Fibroblast of lung (primary cell): ENCODE measurements at regions not wholly inside any gene's neighbourhood (a gene's known extent, or its start where the extent isn't known, plus 50 kb on each side); places are given as distances from the start of the nearest gene placed in this dataset.

Source experiments
- CTCF ChIP-seq, 2 donors: IDR thresholded peaks in 1 of 2; conservative IDR thresholded peaks in 1 of 2; 1 replicate in 1 of 2; 2 replicates in 1 of 2; pipeline ENCODE4 v1.5.1; 2011 to 2012; ENCODE audit warnings: low read length in 2 of 2, control low read depth in 1 of 2, inconsistent platforms in 1 of 2, low read depth in 1 of 2, mild to moderate bottlenecking in 1 of 2
- EZH2 ChIP-seq: IDR thresholded peaks from 2 replicates; pipeline ENCODE4 v1.5.1; 2012; ENCODE audit warnings: low read length, control low read depth, mild to moderate bottlenecking; ENCODE audit errors: missing control alignments

DNA sequence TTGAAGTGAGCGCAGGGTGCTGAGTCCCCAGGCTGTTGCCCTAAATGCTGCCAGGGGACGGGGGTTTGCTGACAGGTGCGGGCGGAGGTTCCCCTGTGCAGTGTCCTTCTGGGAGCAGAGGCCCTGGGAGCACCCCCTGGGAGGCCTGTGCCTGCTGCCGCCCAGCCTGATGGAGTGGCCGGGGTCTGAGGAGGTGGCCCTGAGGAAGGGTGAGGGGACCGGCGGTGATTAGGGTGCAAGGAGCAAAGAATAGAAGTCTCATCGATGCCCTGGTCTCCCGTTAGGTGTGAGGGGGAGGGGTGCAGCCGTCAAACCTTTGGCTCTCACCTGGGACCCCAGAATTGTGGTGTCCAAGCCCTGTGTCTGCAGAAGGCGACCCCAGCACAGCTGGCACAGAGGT lies 1294.7 kb downstream of the BRD1 start:
- TF ChIP-seq CTCF (conservative IDR thresholded peaks at IDR 0.05 in 1 of 2, IDR thresholded peaks at IDR 0.05 in 1 of 2; ENCODE audit: low read depth in 1 of 2, low read length in 2 of 2) (no peak), EZH2 (no peak)
